Ishikawa (cell line): ENCODE measurements at regions not wholly inside any gene's neighbourhood (a gene's known extent, or its start where the extent isn't known, plus 50 kb on each side); places are given as distances from the start of the nearest gene placed in this dataset.

Experiments used
- CEBPB ChIP-seq: IDR thresholded peaks from 2 replicates; pipeline ENCODE4 v1.6.1; 2012
- CREB1 ChIP-seq: IDR thresholded peaks from 2 replicates; pipeline ENCODE4 v1.6.1; 2012; ENCODE audit warnings: low read depth
- EGR1 ChIP-seq: IDR thresholded peaks from 2 replicates; pipeline ENCODE4 v1.6.1; 2012
- EP300 ChIP-seq: IDR thresholded peaks from 2 replicates; pipeline ENCODE4 v1.6.1; 2012; ENCODE audit warnings: borderline replicate concordance
- FOXM1 ChIP-seq: IDR thresholded peaks from 2 replicates; pipeline ENCODE4 v1.6.1; 2012; ENCODE audit warnings: low read depth, borderline replicate concordance
- MAX ChIP-seq: IDR thresholded peaks from 2 replicates; pipeline ENCODE4 v1.6.1; 2012
- NFIC ChIP-seq: IDR thresholded peaks from 2 replicates; pipeline ENCODE4 v1.6.1; 2012
- RAD21 ChIP-seq: IDR thresholded peaks from 2 replicates; pipeline ENCODE4 v1.6.1; 2012; ENCODE audit warnings: low read depth
- REST ChIP-seq: IDR thresholded peaks from 2 replicates; pipeline ENCODE4 v1.6.1; 2012; ENCODE audit warnings: low read depth, mild to moderate bottlenecking
- TAF1 ChIP-seq: IDR thresholded peaks from 2 replicates; pipeline ENCODE4 v1.6.1; 2012; ENCODE audit warnings: low read depth, mild to moderate bottlenecking
- TCF12 ChIP-seq: IDR thresholded peaks from 2 replicates; pipeline ENCODE4 v1.6.1; 2012; ENCODE audit warnings: low read depth
- TEAD4 ChIP-seq: IDR thresholded peaks from 2 replicates; pipeline ENCODE4 v1.6.1; 2012
- USF1 ChIP-seq: IDR thresholded peaks from 2 replicates; pipeline ENCODE4 v1.6.1; 2012
- YY1 ChIP-seq: IDR thresholded peaks from 2 replicates; pipeline ENCODE4 v1.6.1; 2012; ENCODE audit warnings: low read depth
- ZBTB7A ChIP-seq: IDR thresholded peaks from 2 replicates; pipeline ENCODE4 v1.6.1; 2012; ENCODE audit warnings: low read depth

GRCh38 chr5:128876569-128877382 is 88.5 kb upstream of the SLC27A6 start:
- TF ChIP-seq CEBPB (no peak), MAX (no peak), ZBTB7A (no peak), CREB1 (no peak), REST (no peak), TEAD4 (no peak), EGR1 (no peak), TCF12 (no peak)

- TF ChIP-seq TAF1 (no peak), TEAD4 (no peak), FOXM1 (no peak)
Observed at GRCh38 chr5:128877476-128877875, 87.8 kb upstream of the SLC27A6 start.

GRCh38 chr5:128881502-128882018 is 83.7 kb upstream of the SLC27A6 start:
- TF ChIP-seq MAX (no peak), TAF1 (no peak), FOXM1 (no peak), EGR1 (no peak), CREB1 (no peak), TCF12 (no peak), NFIC (no peak), EP300 (no peak)

GRCh38 chr5:128885649-128886255 is 79.5 kb upstream of the SLC27A6 start:
- no peak for TF ChIP-seq TAF1

GRCh38 chr5:128895122-128895521 is 70.2 kb upstream of the SLC27A6 start:
- no peak for TF ChIP-seq EGR1
- no peak for TF ChIP-seq EP300
- no peak for TF ChIP-seq TAF1
- TF ChIP-seq CEBPB = no peak
- no peak for TF ChIP-seq RAD21
- no peak for TF ChIP-seq YY1
- TF ChIP-seq USF1 = no peak
- no peak for TF ChIP-seq TCF12
- TF ChIP-seq FOXM1 = no peak
- no peak for TF ChIP-seq MAX
- no peak for TF ChIP-seq TEAD4
- TF ChIP-seq NFIC = no peak
- TF ChIP-seq REST = no peak
- TF ChIP-seq ZBTB7A = no peak
- TF ChIP-seq CREB1 = no peak

- no peak for TF ChIP-seq NFIC
- TF ChIP-seq FOXM1 = no peak
- no peak for TF ChIP-seq MAX
- no peak for TF ChIP-seq USF1
- TF ChIP-seq ZBTB7A = no peak
- no peak for TF ChIP-seq CREB1
- no peak for TF ChIP-seq TEAD4
- TF ChIP-seq CEBPB = no peak
- no peak for TF ChIP-seq EGR1
- no peak for TF ChIP-seq RAD21
- TF ChIP-seq TAF1 = no peak
- TF ChIP-seq REST = no peak
- TF ChIP-seq YY1 = no peak
- no peak for TF ChIP-seq TCF12
- no peak for TF ChIP-seq EP300
Observed at GRCh38 chr5:128896675-128897074, 68.6 kb upstream of the SLC27A6 start.
